HG03097 (cell line): ENCODE measurements at regions not wholly inside any gene's neighbourhood (a gene's known extent, or its start where the extent isn't known, plus 50 kb on each side); places are given as distances from the start of the nearest gene placed in this dataset.

Experiments used
- ATAC-seq: cut with Tn5 transposase; IDR thresholded peaks from one replicate; pipeline ENCODE4 v1.9.1; 2021; ENCODE audit not compliant: unreplicated experiment, low FRiP score

GRCh38 chr6:6704103-6705060 is 115.9 kb downstream of the LY86 start:
- no peak for ATAC-seq

- no peak for ATAC-seq
Observed at GRCh38 chr6:6705061-6705425, 116.5 kb downstream of the LY86 start.

- ATAC-seq = no peak
Observed at GRCh38 chr6:6705915-6706675, 117.6 kb downstream of the LY86 start.

GRCh38 chr6:6707143-6707542 is 118.6 kb downstream of the LY86 start:
- no peak for ATAC-seq

GRCh38 chr6:6709106-6709505 is 120.6 kb downstream of the LY86 start:
- ATAC-seq = no peak

GRCh38 chr6:6711031-6711785 is 122.7 kb downstream of the LY86 start:
- no peak for ATAC-seq

GRCh38 chr6:6711832-6712448 is 123.4 kb downstream of the LY86 start:
- ATAC-seq = no peak

GRCh38 chr6:6712449-6713403 is 124.2 kb downstream of the LY86 start:
- peak; percentile 51 for ATAC-seq

- no peak for ATAC-seq
Observed at GRCh38 chr6:6713657-6714056, 125.1 kb downstream of the LY86 start.

GRCh38 chr6:6714118-6714897 is 125.8 kb downstream of the LY86 start:
- ATAC-seq = no peak

- ATAC-seq = no peak
Observed at GRCh38 chr6:6714953-6715352, 126.4 kb downstream of the LY86 start.

- no peak for ATAC-seq
Observed at GRCh38 chr6:6715465-6715864, 126.9 kb downstream of the LY86 start.

- no peak for ATAC-seq
Observed at GRCh38 chr6:6716998-6717763, 128.7 kb downstream of the LY86 start.

GRCh38 chr6:6717953-6718352 is 129.4 kb downstream of the LY86 start:
- ATAC-seq = no peak

- ATAC-seq = no peak
Observed at GRCh38 chr6:6721606-6722005, 133.1 kb downstream of the LY86 start.

- no peak for ATAC-seq
Observed at GRCh38 chr6:6722195-6722594, 133.7 kb downstream of the LY86 start.

GRCh38 chr6:6723361-6723760 is 134.8 kb downstream of the LY86 start:
- no peak for ATAC-seq

GRCh38 chr6:6723921-6724538 is 135.5 kb downstream of the LY86 start:
- ATAC-seq = no peak
